Panc1 (cell line): ENCODE measurements at regions not wholly inside any gene's neighbourhood (a gene's known extent, or its start where the extent isn't known, plus 50 kb on each side); places are given as distances from the start of the nearest gene placed in this dataset.

Source experiments
- POLR2AphosphoS5 ChIP-seq: IDR thresholded peaks from 2 replicates; pipeline ENCODE4 v1.6.1; 2012; ENCODE audit warnings: mild to moderate bottlenecking, low read depth, low read length, moderate library complexity
- REST ChIP-seq, 2 experiments: IDR thresholded peaks; 2 replicates each; pipeline ENCODE4 v1.6.1; 2011 to 2012; ENCODE audit warnings: low read depth in 2 of 2, control low read depth in 1 of 2, low read length in 1 of 2, mild to moderate bottlenecking in 1 of 2, moderate library complexity in 1 of 2; ENCODE audit not compliant: insufficient read depth in 1 of 2
- SIN3A ChIP-seq: IDR thresholded peaks from 2 replicates; pipeline ENCODE4 v1.6.1; 2012; ENCODE audit warnings: low read depth, mild to moderate bottlenecking, low read length, moderate library complexity, borderline replicate concordance; ENCODE audit not compliant: insufficient read depth
- TCF7L2 ChIP-seq: IDR thresholded peaks from 2 replicates; pipeline ENCODE4 v1.6.1; 2011; ENCODE audit warnings: mild to moderate bottlenecking, low read depth, low read length, inconsistent platforms
- TF ChIP-seq, protein P1 (sequence below): fragments of 450-650 bp; IDR thresholded peaks from 2 replicates; pipeline ENCODE4 v1.5.1; 2017; ENCODE audit warnings: mild to moderate bottlenecking

DNA sequence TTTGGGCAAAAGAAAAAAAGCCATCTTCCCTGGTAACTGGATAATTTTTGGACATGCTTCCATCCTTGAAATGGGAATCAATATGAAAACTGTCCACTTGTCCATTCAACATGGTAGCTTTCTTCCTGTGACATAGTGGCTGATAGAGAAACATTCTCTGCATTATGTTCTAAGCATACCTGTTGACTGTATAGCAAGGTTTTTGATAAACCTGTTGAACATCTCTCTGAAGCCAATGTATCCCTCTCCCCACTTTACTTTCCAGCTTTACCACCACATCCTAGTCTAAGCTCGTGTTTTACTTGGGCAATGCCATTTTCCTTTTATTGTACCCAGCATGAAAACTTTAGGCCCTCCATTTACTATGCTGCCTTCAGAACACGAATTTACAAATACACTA lies 630.1 kb downstream of the TOX3 start:
- TF ChIP-seq, protein P1, sequence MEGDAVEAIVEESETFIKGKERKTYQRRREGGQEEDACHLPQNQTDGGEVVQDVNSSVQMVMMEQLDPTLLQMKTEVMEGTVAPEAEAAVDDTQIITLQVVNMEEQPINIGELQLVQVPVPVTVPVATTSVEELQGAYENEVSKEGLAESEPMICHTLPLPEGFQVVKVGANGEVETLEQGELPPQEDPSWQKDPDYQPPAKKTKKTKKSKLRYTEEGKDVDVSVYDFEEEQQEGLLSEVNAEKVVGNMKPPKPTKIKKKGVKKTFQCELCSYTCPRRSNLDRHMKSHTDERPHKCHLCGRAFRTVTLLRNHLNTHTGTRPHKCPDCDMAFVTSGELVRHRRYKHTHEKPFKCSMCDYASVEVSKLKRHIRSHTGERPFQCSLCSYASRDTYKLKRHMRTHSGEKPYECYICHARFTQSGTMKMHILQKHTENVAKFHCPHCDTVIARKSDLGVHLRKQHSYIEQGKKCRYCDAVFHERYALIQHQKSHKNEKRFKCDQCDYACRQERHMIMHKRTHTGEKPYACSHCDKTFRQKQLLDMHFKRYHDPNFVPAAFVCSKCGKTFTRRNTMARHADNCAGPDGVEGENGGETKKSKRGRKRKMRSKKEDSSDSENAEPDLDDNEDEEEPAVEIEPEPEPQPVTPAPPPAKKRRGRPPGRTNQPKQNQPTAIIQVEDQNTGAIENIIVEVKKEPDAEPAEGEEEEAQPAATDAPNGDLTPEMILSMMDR: no peak
- TF ChIP-seq REST (IDR thresholded peaks at IDR 0.05; ENCODE audit: insufficient read depth in 1 of 2, low read depth in 2 of 2, low read length in 1 of 2) (no peak), TCF7L2 (no peak), POLR2AphosphoS5 (no peak), SIN3A (no peak)
